ENCODE measurements at regions not wholly inside any gene's neighbourhood (a gene's known extent, or its start where the extent isn't known, plus 50 kb on each side); places are given as distances from the start of the nearest gene placed in this dataset.

DNA sequence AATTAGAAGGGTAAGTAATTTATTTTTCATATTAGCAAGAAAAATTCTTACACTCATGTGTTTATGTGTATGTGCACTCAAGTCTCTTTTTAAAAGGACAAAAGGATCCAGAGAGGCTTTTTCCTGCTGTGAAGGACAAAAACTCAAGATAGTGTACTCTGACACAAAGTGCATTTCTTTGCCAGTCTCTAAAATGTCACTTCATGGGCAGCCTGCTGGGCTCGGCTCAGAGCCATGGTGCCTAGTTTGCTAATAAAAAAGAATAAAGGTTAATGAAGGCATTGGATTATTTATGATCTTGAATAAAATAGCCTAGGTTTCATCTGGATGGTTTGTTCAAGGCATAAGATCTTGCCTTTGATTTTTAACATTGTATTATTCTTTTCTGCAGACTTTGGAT lies 989.0 kb downstream of the TBL1XR1 start:
- H3K9ac ChIP-seq (ENCODE audit: low read length): no peak overlapping the region
- FAIRE-seq: no peak
- H3K4me1 ChIP-seq (ENCODE audit: insufficient read depth, low read length): no peaks in the 10 kb centered on the region
- no peaks in the 10 kb centered on the region for H3K79me2 ChIP-seq (ENCODE audit: insufficient read depth, low read length)
- Mint-ChIP-seq H3K9me3 (ENCODE audit: unreplicated experiment) (no peaks in the 10 kb centered on the region), H3K36me3 (ENCODE audit: low read depth, unreplicated experiment) (no peaks in the 10 kb centered on the region), H3K27ac (ENCODE audit: unreplicated experiment) (no peak overlapping the region), H3K27me3 (ENCODE audit: low read depth, unreplicated experiment) (no peaks in the 10 kb centered on the region), H3K4me1 (ENCODE audit: low read depth, unreplicated experiment) (no peaks in the 10 kb centered on the region), H3K4me3 (ENCODE audit: unreplicated experiment) (no peak overlapping the region)
- H3K36me3 ChIP-seq (ENCODE audit: insufficient read depth, low read length): no peaks in the 10 kb centered on the region
- H3K4me2 ChIP-seq (ENCODE audit: low read length): no peak overlapping the region
- DNase-seq (ENCODE audit: low read depth): no peak
- H3K27me3 ChIP-seq (ENCODE audit: insufficient read depth, low read length): no peaks in the 10 kb centered on the region
- H2AFZ ChIP-seq (ENCODE audit: low read depth, low read length): no peak overlapping the region
- no peak for TF ChIP-seq EZH2 (IDR thresholded peaks at IDR 0.05; ENCODE audit: insufficient read depth, low read length)
- TF ChIP-seq, protein P1, sequence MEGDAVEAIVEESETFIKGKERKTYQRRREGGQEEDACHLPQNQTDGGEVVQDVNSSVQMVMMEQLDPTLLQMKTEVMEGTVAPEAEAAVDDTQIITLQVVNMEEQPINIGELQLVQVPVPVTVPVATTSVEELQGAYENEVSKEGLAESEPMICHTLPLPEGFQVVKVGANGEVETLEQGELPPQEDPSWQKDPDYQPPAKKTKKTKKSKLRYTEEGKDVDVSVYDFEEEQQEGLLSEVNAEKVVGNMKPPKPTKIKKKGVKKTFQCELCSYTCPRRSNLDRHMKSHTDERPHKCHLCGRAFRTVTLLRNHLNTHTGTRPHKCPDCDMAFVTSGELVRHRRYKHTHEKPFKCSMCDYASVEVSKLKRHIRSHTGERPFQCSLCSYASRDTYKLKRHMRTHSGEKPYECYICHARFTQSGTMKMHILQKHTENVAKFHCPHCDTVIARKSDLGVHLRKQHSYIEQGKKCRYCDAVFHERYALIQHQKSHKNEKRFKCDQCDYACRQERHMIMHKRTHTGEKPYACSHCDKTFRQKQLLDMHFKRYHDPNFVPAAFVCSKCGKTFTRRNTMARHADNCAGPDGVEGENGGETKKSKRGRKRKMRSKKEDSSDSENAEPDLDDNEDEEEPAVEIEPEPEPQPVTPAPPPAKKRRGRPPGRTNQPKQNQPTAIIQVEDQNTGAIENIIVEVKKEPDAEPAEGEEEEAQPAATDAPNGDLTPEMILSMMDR (IDR thresholded peaks at IDR 0.05; ENCODE audit: insufficient read depth, low read depth, low read length): no peak
- H4K20me1 ChIP-seq (ENCODE audit: insufficient read depth, low read length): no peaks in the 10 kb centered on the region
- no peak overlapping the region for H3K4me3 ChIP-seq (ENCODE audit: insufficient read depth, low read depth, low read length)
- no peaks in the 10 kb centered on the region for H3K9me3 ChIP-seq (ENCODE audit: insufficient read depth, low read depth, low read length)
- H3K27ac ChIP-seq (ENCODE audit: low read depth, low read length): no peak overlapping the region

GRCh38 chr3:176206809-176207208 lies 990.5 kb downstream of the TBL1XR1 start:
- H2AFZ ChIP-seq (ENCODE audit: low read depth, low read length): no peak overlapping the region
- H3K9me3 ChIP-seq (ENCODE audit: insufficient read depth, low read depth, low read length): no peaks in the 10 kb centered on the region
- Mint-ChIP-seq H3K27me3 (ENCODE audit: low read depth, unreplicated experiment) (no peaks in the 10 kb centered on the region), H3K4me1 (ENCODE audit: low read depth, unreplicated experiment) (no peaks in the 10 kb centered on the region), H3K4me3 (ENCODE audit: unreplicated experiment) (no peak overlapping the region), H3K9me3 (ENCODE audit: unreplicated experiment) (no peaks in the 10 kb centered on the region), H3K27ac (ENCODE audit: unreplicated experiment) (no peak overlapping the region), H3K36me3 (ENCODE audit: low read depth, unreplicated experiment) (no peaks in the 10 kb centered on the region)
- H3K4me2 ChIP-seq (ENCODE audit: low read length): no peak overlapping the region
- no peaks in the 10 kb centered on the region for H3K79me2 ChIP-seq (ENCODE audit: insufficient read depth, low read length)
- no peak overlapping the region for H3K9ac ChIP-seq (ENCODE audit: low read length)
- DNase-seq (ENCODE audit: low read depth) (no peak), FAIRE-seq (no peak)
- no peaks in the 10 kb centered on the region for H3K4me1 ChIP-seq (ENCODE audit: insufficient read depth, low read length)
- no peak overlapping the region for H3K27ac ChIP-seq (ENCODE audit: low read depth, low read length)
- H4K20me1 ChIP-seq (ENCODE audit: insufficient read depth, low read length): no peaks in the 10 kb centered on the region
- H3K36me3 ChIP-seq (ENCODE audit: insufficient read depth, low read length): no peaks in the 10 kb centered on the region
- H3K4me3 ChIP-seq (ENCODE audit: insufficient read depth, low read depth, low read length): no peak overlapping the region
- no peaks in the 10 kb centered on the region for H3K27me3 ChIP-seq (ENCODE audit: insufficient read depth, low read length)
- TF ChIP-seq, protein P1 (IDR thresholded peaks at IDR 0.05; ENCODE audit: insufficient read depth, low read depth, low read length): no peak
- no peak for TF ChIP-seq EZH2 (IDR thresholded peaks at IDR 0.05; ENCODE audit: insufficient read depth, low read length)

GRCh38 chr3:176202652-176203051 lies 994.6 kb downstream of the TBL1XR1 start:
- FAIRE-seq: no peak
- no peaks in the 10 kb centered on the region for H3K9me3 ChIP-seq (ENCODE audit: insufficient read depth, low read depth, low read length)

More at GRCh38 chr3:176202652-176203051, 994.6 kb downstream of the TBL1XR1 start:
- H3K36me3 ChIP-seq (ENCODE audit: insufficient read depth, low read length): no peaks in the 10 kb centered on the region
- H3K79me2 ChIP-seq (ENCODE audit: insufficient read depth, low read length): no peaks in the 10 kb centered on the region
- Mint-ChIP-seq H3K27me3 (ENCODE audit: low read depth, unreplicated experiment) (no peaks in the 10 kb centered on the region), H3K4me1 (ENCODE audit: low read depth, unreplicated experiment) (no peaks in the 10 kb centered on the region), H3K9me3 (ENCODE audit: unreplicated experiment) (no peaks in the 10 kb centered on the region), H3K27ac (ENCODE audit: unreplicated experiment) (no peak overlapping the region), H3K36me3 (ENCODE audit: low read depth, unreplicated experiment) (no peaks in the 10 kb centered on the region), H3K4me3 (ENCODE audit: unreplicated experiment) (no peak overlapping the region)
- H2AFZ ChIP-seq (ENCODE audit: low read depth, low read length): no peak overlapping the region
- no peak overlapping the region for H3K27ac ChIP-seq (ENCODE audit: low read depth, low read length)
- H3K4me1 ChIP-seq (ENCODE audit: insufficient read depth, low read length): no peaks in the 10 kb centered on the region
- H4K20me1 ChIP-seq (ENCODE audit: insufficient read depth, low read length): no peaks in the 10 kb centered on the region
- no peak for TF ChIP-seq EZH2 (IDR thresholded peaks at IDR 0.05; ENCODE audit: insufficient read depth, low read length)
- TF ChIP-seq, protein P1 (IDR thresholded peaks at IDR 0.05; ENCODE audit: insufficient read depth, low read depth, low read length): no peak
- DNase-seq (ENCODE audit: low read depth): no peak
- no peak overlapping the region for H3K4me3 ChIP-seq (ENCODE audit: insufficient read depth, low read depth, low read length)
- no peak overlapping the region for H3K9ac ChIP-seq (ENCODE audit: low read length)
- H3K27me3 ChIP-seq (ENCODE audit: insufficient read depth, low read length): no peaks in the 10 kb centered on the region
- H3K4me2 ChIP-seq (ENCODE audit: low read length): no peak overlapping the region

Measured in astrocyte (in vitro differentiated cells and primary cell).